B cell (primary cell): ENCODE measurements at regions not wholly inside any gene's neighbourhood (a gene's known extent, or its start where the extent isn't known, plus 50 kb on each side); places are given as distances from the start of the nearest gene placed in this dataset.

Source experiments
- ATAC-seq: fragments of 200-7000 bp; cut with Tn5 transposase; one replicate; pipeline ENCODE4 v1.10.0; 2021; ENCODE audit warnings: low read depth, mild to moderate bottlenecking, moderate number of reproducible peaks, moderate library complexity
- CTCF ChIA-PET: fragments of 350-600 bp; sonication (Branson Sonifier 250); formaldehyde crosslinking; loops from one replicate; lab custom pipeline; 2021; ENCODE audit warnings: antibody characterized with exemption, inconsistent platforms; lab: Charles Lee
- POLR2A ChIA-PET: fragments of 350-600 bp; sonication (Branson Sonifier 250); formaldehyde crosslinking; loops from one replicate; lab custom pipeline; 2021; ENCODE audit warnings: antibody characterized with exemption; lab: Charles Lee
- DNase-seq: peaks from one replicate; pipeline ENCODE4 v3.0.0; 2013
- H2AFZ ChIP-seq: 2 replicates; pipeline ENCODE4 v1.6.1; 2012; ENCODE audit warnings: mild to moderate bottlenecking, low read depth, low read length; ENCODE audit not compliant: insufficient read depth, poor library complexity, severe bottlenecking
- H3K27ac ChIP-seq, 2 donors: 1 replicate in 1 of 2; 2 replicates in 1 of 2; pipeline ENCODE4 v1.5.1; 2012 to 2013; ENCODE audit warnings: low read length in 2 of 2, mild to moderate bottlenecking in 2 of 2, moderate library complexity in 1 of 2
- H3K27me3 ChIP-seq, 4 experiments: fragments of 200-600 bp in 1 of 4; sonication (generic) in 1 of 4; replicated peaks in 1 of 4; 1 replicate in 2 of 4; 2 replicates in 2 of 4; pipeline versions ENCODE4 v1.6.1 to v1.7.0; 2013 to 2016; ENCODE audit warnings: low read length in 3 of 4, mild to moderate bottlenecking in 2 of 4, mixed read lengths in 1 of 4, moderate library complexity in 1 of 4; ENCODE audit not compliant: insufficient read depth in 4 of 4, control insufficient read depth in 3 of 4; ENCODE audit errors: control extremely low read depth in 1 of 4
- H3K36me3 ChIP-seq, 2 experiments: replicated peaks in 1 of 2; 1 replicate in 1 of 2; 2 replicates in 1 of 2; pipeline versions ENCODE4 v1.6.1 to v1.7.1; 2013; ENCODE audit warnings: low read length in 1 of 2; ENCODE audit not compliant: insufficient read depth in 2 of 2, control insufficient read depth in 1 of 2; ENCODE audit errors: control extremely low read depth in 1 of 2, extremely low read depth in 1 of 2
- H3K4me1 ChIP-seq, 2 donors: fragments of 200-600 bp in 1 of 2; sonication (generic) in 1 of 2; 1 replicate in 1 of 2; 2 replicates in 1 of 2; pipeline versions ENCODE4 v1.5.1 to v1.6.1; 2013 to 2017; ENCODE audit warnings: low read length in 2 of 2; ENCODE audit not compliant: control insufficient read depth in 2 of 2, insufficient read depth in 2 of 2
- H3K4me2 ChIP-seq: replicated peaks from 2 replicates; pipeline ENCODE3; 2012; ENCODE audit warnings: mild to moderate bottlenecking, low read depth, low read length; ENCODE audit not compliant: poor library complexity, severe bottlenecking
- H3K4me3 ChIP-seq, 5 experiments: fragments of 200-600 bp in 1 of 5; sonication (generic) in 1 of 5; 1 replicate in 3 of 5; 2 replicates in 2 of 5; pipeline versions ENCODE4 v1.5.1 to v1.7.0; 2011 to 2016; ENCODE audit warnings: low read length in 4 of 5, mild to moderate bottlenecking in 4 of 5, low read depth in 2 of 5, control low read depth in 1 of 5, moderate library complexity in 1 of 5; ENCODE audit not compliant: insufficient read depth in 1 of 5; ENCODE audit errors: control extremely low read depth in 1 of 5, extremely low read depth in 1 of 5
- H3K79me2 ChIP-seq: fragments of 200-600 bp; sonication (generic); one replicate; pipeline ENCODE4 v1.6.0; 2016; ENCODE audit warnings: low read length; ENCODE audit not compliant: control insufficient read depth, insufficient read depth
- H3K9ac ChIP-seq: fragments of 200-600 bp; sonication (generic); 2 replicates; pipeline ENCODE4 v1.6.1; 2017; ENCODE audit warnings: mild to moderate bottlenecking, low read length, moderate library complexity
- H3K9me3 ChIP-seq, 3 donors: one replicate each; pipeline versions ENCODE4 v1.6.1 to v1.7.1; 2013; ENCODE audit warnings: low read length in 2 of 3; ENCODE audit not compliant: control insufficient read depth in 2 of 3, insufficient read depth in 1 of 3; ENCODE audit errors: control extremely low read depth in 1 of 3
- H4K20me1 ChIP-seq: 2 replicates; pipeline ENCODE4 v1.6.0; 2012; ENCODE audit warnings: mild to moderate bottlenecking, low read length; ENCODE audit not compliant: insufficient read depth, control insufficient read depth, poor library complexity, severe bottlenecking
- H3K27ac Mint-ChIP-seq: one replicate; pipeline ENCODE4 v1.8.0; 2021; ENCODE audit warnings: mixed read lengths
- H3K27me3 Mint-ChIP-seq: one replicate; pipeline ENCODE4 v1.8.0; 2021; ENCODE audit warnings: mixed read lengths
- H3K4me1 Mint-ChIP-seq: one replicate; pipeline ENCODE4 v1.8.0; 2021; ENCODE audit warnings: mixed read lengths
- H3K4me3 Mint-ChIP-seq: one replicate; pipeline ENCODE4 v1.8.0; 2021; ENCODE audit warnings: mixed read lengths
- H3K9me3 Mint-ChIP-seq: one replicate; pipeline ENCODE4 v1.8.0; 2022; ENCODE audit warnings: mixed read lengths; ENCODE audit not compliant: insufficient read depth
- EZH2 ChIP-seq: IDR thresholded peaks from 2 replicates; pipeline ENCODE4 v1.6.1; 2012; ENCODE audit warnings: borderline replicate concordance, low read depth, mild to moderate bottlenecking, moderate library complexity, low read length; ENCODE audit not compliant: insufficient read depth, poor library complexity, severe bottlenecking
- WGBS: methylation state at CpG from one replicate; pipeline ENCODE4 v1.1.5; 2013; ENCODE audit warnings: missing lambda C conversion rate; ENCODE audit not compliant: insufficient coverage; 5-methylcytosine and 5-hydroxymethylcytosine counted together
- intact Hi-C: fragments of 100-400 bp; cut with micrococcal nuclease; formaldehyde crosslinking; loops from one replicate; pipeline ENCODE4 v1.10.0; 2022
- TF ChIP-seq, protein P1 (sequence below): fragments of 200-600 bp; IDR thresholded peaks from one replicate; pipeline ENCODE4 v1.8.0; 2022; ENCODE audit warnings: antibody characterized with exemption, mild to moderate bottlenecking

DNA sequence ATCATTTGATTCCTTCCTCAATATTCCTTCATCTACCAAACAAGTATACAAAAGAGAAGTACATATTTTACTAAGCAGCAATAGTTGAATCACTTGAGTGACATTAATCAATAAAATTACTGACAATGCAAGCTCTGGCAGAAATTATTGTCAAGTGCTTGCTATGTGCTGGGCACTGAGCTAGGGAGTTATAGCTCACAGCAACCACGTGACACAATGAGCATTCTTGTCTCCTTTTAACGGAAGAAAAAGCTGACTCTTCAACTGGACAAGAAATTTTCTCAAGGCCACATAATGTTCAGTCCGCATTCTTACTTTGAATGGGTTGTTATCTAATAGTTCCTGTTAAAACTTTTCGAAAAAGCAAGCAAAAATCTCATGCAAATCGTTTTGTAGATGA, 500.1 kb downstream of the PYDC2 start:
- WGBS = 89% methylated on average over 3 of the region's 5 CpGs
- Histone ChIP-seq H3K9me3 (no peaks in the 10 kb centered on the region), H3K27me3 (no peaks in the 10 kb centered on the region), H3K4me2 (no peak overlapping the region), H3K27ac (no peak overlapping the region), H2AFZ (no peak overlapping the region), H3K9ac (no peak overlapping the region), H4K20me1 (no peaks in the 10 kb centered on the region), H3K4me3 (no peak overlapping the region), H3K36me3 (no peaks in the 10 kb centered on the region), H3K4me1 (peaks cover 0 to 3% of the 10 kb centered on the region in 2 donors), H3K79me2 (no peaks in the 10 kb centered on the region)
- Mint-ChIP-seq H3K27ac (no peak overlapping the region), H3K9me3 (no peaks in the 10 kb centered on the region), H3K4me1 (peaks cover 4% of the 10 kb centered on the region), H3K27me3 (no peaks in the 10 kb centered on the region), H3K4me3 (no peak overlapping the region)
- DNase-seq = no peak
- ATAC-seq = no peak
- ChIA-PET POLR2A (no interaction called here), CTCF (interaction anchor here (0.7 kb wide), 1 partner anchor 10 kb away, joined by 4 read pairs; no protein-coding TSS in a partner anchor)
- intact Hi-C loops = no loop called here
- TF ChIP-seq, protein P1, sequence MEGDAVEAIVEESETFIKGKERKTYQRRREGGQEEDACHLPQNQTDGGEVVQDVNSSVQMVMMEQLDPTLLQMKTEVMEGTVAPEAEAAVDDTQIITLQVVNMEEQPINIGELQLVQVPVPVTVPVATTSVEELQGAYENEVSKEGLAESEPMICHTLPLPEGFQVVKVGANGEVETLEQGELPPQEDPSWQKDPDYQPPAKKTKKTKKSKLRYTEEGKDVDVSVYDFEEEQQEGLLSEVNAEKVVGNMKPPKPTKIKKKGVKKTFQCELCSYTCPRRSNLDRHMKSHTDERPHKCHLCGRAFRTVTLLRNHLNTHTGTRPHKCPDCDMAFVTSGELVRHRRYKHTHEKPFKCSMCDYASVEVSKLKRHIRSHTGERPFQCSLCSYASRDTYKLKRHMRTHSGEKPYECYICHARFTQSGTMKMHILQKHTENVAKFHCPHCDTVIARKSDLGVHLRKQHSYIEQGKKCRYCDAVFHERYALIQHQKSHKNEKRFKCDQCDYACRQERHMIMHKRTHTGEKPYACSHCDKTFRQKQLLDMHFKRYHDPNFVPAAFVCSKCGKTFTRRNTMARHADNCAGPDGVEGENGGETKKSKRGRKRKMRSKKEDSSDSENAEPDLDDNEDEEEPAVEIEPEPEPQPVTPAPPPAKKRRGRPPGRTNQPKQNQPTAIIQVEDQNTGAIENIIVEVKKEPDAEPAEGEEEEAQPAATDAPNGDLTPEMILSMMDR = no peak
- TF ChIP-seq EZH2 = no peak

DNA sequence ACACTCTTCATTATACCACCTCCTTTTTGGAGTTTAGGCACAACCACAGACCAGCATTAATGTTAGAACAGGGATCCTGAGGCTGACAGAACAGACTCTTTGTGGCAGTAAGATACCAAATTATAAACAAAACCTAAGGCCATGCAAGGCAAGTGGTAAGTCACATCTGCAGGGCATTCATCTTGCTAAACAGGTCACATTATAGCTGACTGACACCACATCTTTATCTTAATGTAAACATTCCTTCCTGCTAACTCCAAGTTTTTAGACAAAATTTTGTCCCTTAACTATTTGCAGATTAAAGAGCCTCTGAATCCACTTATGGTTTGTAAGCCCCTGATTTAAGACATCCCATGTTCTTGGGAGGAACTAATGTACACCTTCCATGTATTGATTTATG, 500.6 kb downstream of the PYDC2 start:
- no peak overlapping the region for H3K4me3 Mint-ChIP-seq
- ATAC-seq (no peak), DNase-seq (no peak)
- ChIA-PET POLR2A (no interaction called here), CTCF (no interaction called here)
- Histone ChIP-seq H3K4me2 (no peak overlapping the region), H3K36me3 (no peaks in the 10 kb centered on the region), H3K4me1 (peaks cover 0 to 3% of the 10 kb centered on the region in 2 donors), H2AFZ (no peak overlapping the region), H3K9me3 (no peaks in the 10 kb centered on the region), H3K9ac (no peak overlapping the region), H3K27me3 (no peaks in the 10 kb centered on the region), H3K27ac (no peak overlapping the region), H3K4me3 (no peak overlapping the region), H4K20me1 (no peaks in the 10 kb centered on the region), H3K79me2 (no peaks in the 10 kb centered on the region)
- H3K27me3 Mint-ChIP-seq = no peaks in the 10 kb centered on the region
- intact Hi-C loops = no loop called here
- H3K4me1 Mint-ChIP-seq = peaks cover 4% of the 10 kb centered on the region
- no peak for TF ChIP-seq EZH2
- TF ChIP-seq, protein P1 = no peak
- no peak overlapping the region for H3K27ac Mint-ChIP-seq
- no peaks in the 10 kb centered on the region for H3K9me3 Mint-ChIP-seq
